Bronchial epithelial cell (primary cell): ENCODE measurements at regions not wholly inside any gene's neighbourhood (a gene's known extent, or its start where the extent isn't known, plus 50 kb on each side); places are given as distances from the start of the nearest gene placed in this dataset.

Experiments used
- DNase-seq: peaks from one replicate; pipeline ENCODE4 v3.0.0-alpha.2; 2010; ENCODE audit warnings: low read depth
- FAIRE-seq: peaks from 2 replicates; lab custom pipeline; 2011; peaks lifted over from hg19 to GRCh38; lab: Jason Lieb, UNC
- H3K27me3 ChIP-seq: 2 replicates; pipeline ENCODE4 v1.5.1; 2011; ENCODE audit warnings: low read length; ENCODE audit not compliant: control insufficient read depth, insufficient read depth
- H3K36me3 ChIP-seq: 2 replicates; pipeline ENCODE4 v1.5.1; 2011; ENCODE audit warnings: low read length; ENCODE audit not compliant: control insufficient read depth, insufficient read depth
- H3K4me3 ChIP-seq: 2 replicates; pipeline ENCODE4 v1.5.1; 2011; ENCODE audit warnings: mild to moderate bottlenecking, low read depth, low read length, control low read depth
- CTCF ChIP-seq: IDR thresholded peaks from 2 replicates; pipeline ENCODE4 v1.5.1; 2011; ENCODE audit warnings: mild to moderate bottlenecking, moderate library complexity, low read length, control low read depth, inconsistent platforms; ENCODE audit not compliant: insufficient read depth, severe bottlenecking

- no peaks in the 10 kb centered on the region for H3K27me3 ChIP-seq
These were observed 123.0 kb upstream of the PROK2 start for GRCh38 chr3:71907996-71908395.

GRCh38 chr3:71906976-71907375, 122.0 kb upstream of the PROK2 start:
- Histone ChIP-seq H3K27me3 (no peaks in the 10 kb centered on the region), H3K4me3 (no peak overlapping the region), H3K36me3 (no peaks in the 10 kb centered on the region)
- no peak for DNase-seq
- no peak for FAIRE-seq
- no peak for TF ChIP-seq CTCF

More at GRCh38 chr3:71907996-71908395, 123.0 kb upstream of the PROK2 start:
- Histone ChIP-seq H3K36me3 (no peaks in the 10 kb centered on the region), H3K4me3 (no peak overlapping the region)
- FAIRE-seq (no peak), DNase-seq (no peak)
- TF ChIP-seq CTCF: no peak

- no peak for FAIRE-seq
- no peak for TF ChIP-seq CTCF
- H3K36me3 ChIP-seq: no peaks in the 10 kb centered on the region
- no peak overlapping the region for H3K4me3 ChIP-seq
- DNase-seq: no peak
- H3K27me3 ChIP-seq: no peaks in the 10 kb centered on the region
These were observed 120.5 kb upstream of the PROK2 start for GRCh38 chr3:71905426-71905825.

GRCh38 chr3:71903936-71904335, 119.0 kb upstream of the PROK2 start:
- FAIRE-seq (no peak), DNase-seq (no peak)
- Histone ChIP-seq H3K4me3 (no peak overlapping the region), H3K36me3 (no peaks in the 10 kb centered on the region), H3K27me3 (no peaks in the 10 kb centered on the region)
- no peak for TF ChIP-seq CTCF

GRCh38 chr3:71903112-71903495, 118.2 kb upstream of the PROK2 start:
- TF ChIP-seq CTCF: no peak
- H3K36me3 ChIP-seq: no peaks in the 10 kb centered on the region
- no peaks in the 10 kb centered on the region for H3K27me3 ChIP-seq
- DNase-seq (no peak), FAIRE-seq (no peak)
- H3K4me3 ChIP-seq: no peak overlapping the region
